ENCODE measurements at regions not wholly inside any gene's neighbourhood (a gene's known extent, or its start where the extent isn't known, plus 50 kb on each side); places are given as distances from the start of the nearest gene placed in this dataset.

DNA sequence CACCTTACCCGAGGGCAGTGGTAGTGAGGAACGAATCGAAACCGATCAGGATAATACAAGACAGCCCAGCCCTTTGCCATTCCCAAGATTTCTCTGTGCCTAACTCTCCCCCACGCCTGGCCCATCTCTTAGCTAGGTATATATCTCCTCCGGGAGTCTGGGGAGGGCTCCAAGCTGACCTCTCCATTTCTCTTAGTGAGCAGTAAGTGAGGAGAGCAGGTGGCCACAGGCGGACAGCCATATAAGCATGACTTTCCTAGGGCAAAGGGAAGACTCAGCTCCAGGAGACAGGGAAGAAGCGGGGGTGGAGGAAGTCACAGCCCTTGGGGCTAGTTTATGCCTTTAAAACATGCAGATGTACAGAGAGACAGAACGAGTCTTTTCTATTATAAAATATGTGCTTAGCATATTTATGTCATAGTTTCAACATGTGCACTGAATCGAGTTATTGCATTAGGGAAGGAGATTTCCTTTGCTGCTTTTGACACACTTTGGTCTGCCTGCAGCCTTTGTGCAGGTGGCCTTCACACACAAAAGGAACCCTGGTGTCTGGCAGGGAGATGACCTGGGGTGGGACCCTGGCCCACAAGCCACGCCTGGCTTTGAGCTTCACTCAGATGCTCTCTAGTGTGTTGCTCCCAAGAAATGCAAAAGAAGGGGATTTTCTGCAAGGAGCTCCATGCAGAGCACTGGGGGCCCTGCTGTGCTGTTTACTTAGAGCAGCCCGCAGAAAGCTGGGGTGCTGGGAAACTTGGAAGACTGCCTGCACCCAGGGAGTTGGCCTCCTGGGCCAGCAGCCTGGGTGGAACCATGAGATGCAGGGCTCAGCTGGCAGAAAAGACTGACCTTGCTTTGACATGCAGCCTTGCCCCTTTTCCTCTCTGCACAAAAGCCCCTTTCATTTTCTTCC lies 613.3 kb downstream of the BCOR start:
- H3K27ac Mint-ChIP-seq: no peak overlapping the region

DNA sequence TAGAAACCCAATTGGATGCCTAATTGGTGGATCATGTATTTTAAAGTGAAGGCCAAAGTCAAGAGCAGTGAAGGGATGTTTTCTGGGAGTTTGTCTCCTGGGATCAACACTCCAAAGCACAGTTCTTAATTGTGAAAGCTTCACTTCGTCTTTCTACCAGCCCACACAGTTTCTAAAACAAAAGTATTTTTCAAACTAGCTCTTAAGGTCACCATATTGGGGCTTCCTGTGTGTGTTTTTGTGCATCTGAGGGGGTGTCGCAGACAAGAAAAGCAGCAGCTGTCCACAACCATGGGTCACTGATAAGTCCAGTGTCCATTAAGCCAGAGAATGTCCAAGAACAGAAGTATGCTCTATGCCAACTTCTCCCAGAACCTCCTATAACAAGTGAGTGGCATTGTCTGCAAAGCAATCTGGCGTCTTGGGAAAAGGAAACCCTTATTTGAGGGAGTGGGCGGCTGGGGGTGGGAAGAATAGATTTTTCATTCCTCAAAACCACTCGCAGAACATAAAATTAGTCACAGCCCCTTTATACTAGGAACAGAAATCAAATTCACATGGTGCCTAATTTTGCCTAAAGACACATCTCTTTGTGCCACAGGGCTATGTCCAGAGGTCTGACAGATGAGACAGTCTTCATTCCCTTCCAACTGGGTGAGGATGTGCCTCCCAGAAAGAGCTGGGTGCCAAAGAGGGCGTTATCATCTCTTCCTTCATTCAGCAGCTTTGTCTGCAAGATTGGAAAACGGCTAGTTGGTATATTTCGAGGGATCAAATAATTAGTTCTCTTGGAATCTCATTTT lies 610.4 kb downstream of the BCOR start:
- no peak for TF ChIP-seq CTCF (IDR thresholded peaks at IDR 0.05)
- Mint-ChIP-seq H3K4me3 (no peak overlapping the region), H3K27me3 (ENCODE audit: low read depth, poor library complexity) (peaks cover 20% of the 10 kb centered on the region), H3K4me1 (peaks cover 28% of the 10 kb centered on the region), H3K27ac (no peak overlapping the region), H3K36me3 (ENCODE audit: low read depth) (no peaks in the 10 kb centered on the region), H3K9me3 (peaks cover 18% of the 10 kb centered on the region)
- no peak for DNase-seq

More for the DNA sequence above, 613.3 kb downstream of the BCOR start:
- Mint-ChIP-seq H3K36me3 (ENCODE audit: low read depth) (no peaks in the 10 kb centered on the region), H3K4me3 (no peak overlapping the region), H3K4me1 (peaks cover 16% of the 10 kb centered on the region), H3K27me3 (ENCODE audit: low read depth, poor library complexity) (peaks cover 34% of the 10 kb centered on the region), H3K9me3 (peaks cover 10% of the 10 kb centered on the region)
- DNase-seq: no peak
- TF ChIP-seq CTCF (IDR thresholded peaks at IDR 0.05): no peak

DNA sequence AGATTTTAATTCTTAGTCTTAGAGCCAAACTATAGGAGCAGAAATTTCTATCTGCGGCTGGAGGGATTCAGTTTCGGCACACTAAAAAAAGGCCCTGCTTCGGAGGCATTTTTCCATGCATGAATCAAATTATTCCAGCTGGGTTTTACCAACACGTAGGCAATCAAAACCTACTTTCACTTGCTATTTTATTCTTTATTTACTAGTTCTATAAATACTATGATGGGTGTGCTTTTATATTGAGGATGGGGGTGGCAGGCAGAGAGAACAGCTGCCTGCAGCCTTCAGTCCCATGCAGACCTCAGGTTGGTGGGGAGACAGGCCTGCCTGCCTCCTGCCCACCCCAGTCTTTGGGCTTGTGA lies 609.8 kb downstream of the BCOR start:
- Mint-ChIP-seq H3K27me3 (ENCODE audit: low read depth, poor library complexity) (peaks cover 19% of the 10 kb centered on the region), H3K4me1 (peaks cover 34% of the 10 kb centered on the region), H3K4me3 (no peak overlapping the region), H3K27ac (no peak overlapping the region), H3K36me3 (ENCODE audit: low read depth) (no peaks in the 10 kb centered on the region), H3K9me3 (peaks cover 24% of the 10 kb centered on the region)
- no peak for DNase-seq
- no peak for TF ChIP-seq CTCF (IDR thresholded peaks at IDR 0.05)

DNA sequence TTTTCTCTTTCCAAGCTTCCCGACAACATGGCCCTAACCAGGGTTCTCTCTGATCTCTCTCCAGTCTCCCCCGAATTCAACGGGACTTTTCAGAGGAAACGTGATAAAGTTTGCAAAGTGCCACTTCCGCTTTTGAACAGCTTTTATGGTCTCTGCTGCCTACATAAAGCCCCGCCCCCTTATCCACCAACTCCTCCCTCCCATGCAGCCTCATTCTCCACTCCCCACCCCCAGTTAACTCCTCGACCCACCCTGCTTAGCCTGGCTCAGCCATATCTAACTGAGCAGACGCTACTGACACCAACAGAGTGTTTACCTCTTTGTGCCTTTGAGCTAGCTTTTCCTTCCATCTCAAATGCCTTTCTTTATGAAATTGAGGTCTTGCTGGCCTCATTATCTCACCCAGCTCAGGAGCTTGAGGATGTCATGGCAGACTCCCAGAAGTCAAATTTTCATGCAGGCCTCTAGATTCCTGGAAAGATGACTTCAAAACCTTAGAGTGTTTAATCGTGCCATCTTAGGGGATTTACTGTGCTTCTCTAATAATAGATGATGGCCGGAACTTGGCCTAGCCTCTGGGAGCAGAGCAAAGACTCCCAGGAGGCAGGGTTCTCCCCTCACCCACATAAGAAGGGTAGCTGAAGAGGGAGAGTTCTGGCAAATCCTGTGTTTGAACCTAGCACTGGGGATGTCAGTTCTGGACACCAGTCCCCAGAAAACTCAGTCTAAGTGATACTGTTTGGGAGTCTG lies 606.0 kb downstream of the BCOR start:
- DNase-seq: no peak

More for the DNA sequence above, 606.0 kb downstream of the BCOR start:
- Mint-ChIP-seq H3K4me1 (peaks cover 31% of the 10 kb centered on the region), H3K4me3 (no peak overlapping the region), H3K36me3 (ENCODE audit: low read depth) (no peaks in the 10 kb centered on the region), H3K9me3 (peaks cover 25% of the 10 kb centered on the region), H3K27me3 (ENCODE audit: low read depth, poor library complexity) (peaks cover 10% of the 10 kb centered on the region), H3K27ac (no peak overlapping the region)
- TF ChIP-seq CTCF (IDR thresholded peaks at IDR 0.05): no peak

Data from nephron progenitor cell (in vitro differentiated cells).